NOMO-1 treated with DMSO at 0.1 percent for 48 hours (cell line): ENCODE measurements at regions not wholly inside any gene's neighbourhood (a gene's known extent, or its start where the extent isn't known, plus 50 kb on each side); places are given as distances from the start of the nearest gene placed in this dataset.

Experiments
- DNase-seq: peaks from one replicate; lab custom pipeline; 2025; ENCODE audit not compliant: unreplicated experiment; lab: John Stamatoyannopoulos, UW

- DNase-seq = no peak
Measured at GRCh38 chr5:77157732-77158532, 52.5 kb upstream of the PDE8B start.

- DNase-seq = no peak
Measured at GRCh38 chr5:77156379-77156778, 54.1 kb upstream of the PDE8B start.

GRCh38 chr5:77155179-77155785 is 55.2 kb upstream of the PDE8B start:
- DNase-seq = peak; percentile 67

- DNase-seq = no peak
Measured at GRCh38 chr5:77152441-77152840, 58.0 kb upstream of the PDE8B start.

- DNase-seq = no peak
Measured at GRCh38 chr5:77151501-77151900, 59.0 kb upstream of the PDE8B start.

GRCh38 chr5:77146896-77147295 is 59.8 kb upstream of the ZBED3 start:
- DNase-seq = peak; percentile 48

GRCh38 chr5:77145666-77146065 is 58.6 kb upstream of the ZBED3 start:
- DNase-seq = no peak

- no peak for DNase-seq
Measured at GRCh38 chr5:77144837-77145139, 57.7 kb upstream of the ZBED3 start.

- DNase-seq = peak; percentile 75
Measured at GRCh38 chr5:77143998-77144836, 57.1 kb upstream of the ZBED3 start.

GRCh38 chr5:77140350-77140749 is 53.3 kb upstream of the ZBED3 start:
- DNase-seq = no peak

GRCh38 chr5:77139001-77139400 is 51.9 kb upstream of the ZBED3 start:
- no peak for DNase-seq
